ENCODE measurements at regions not wholly inside any gene's neighbourhood (a gene's known extent, or its start where the extent isn't known, plus 50 kb on each side); places are given as distances from the start of the nearest gene placed in this dataset.

GRCh38 chr2:22596306-22596705 is 788.7 kb upstream of the KLHL29 start:
- DNase-seq (ENCODE audit: low spot score) = no peak

GRCh38 chr2:22600156-22600555 is 784.8 kb upstream of the KLHL29 start:
- DNase-seq (ENCODE audit: low spot score) = no peak

GRCh38 chr2:22600999-22601398 is 784.0 kb upstream of the KLHL29 start:
- no peak for DNase-seq (ENCODE audit: low spot score)

- no peak for DNase-seq (ENCODE audit: low spot score)
These were observed 780.8 kb upstream of the KLHL29 start for GRCh38 chr2:22604136-22604535.

GRCh38 chr2:22616031-22616430 is 768.9 kb upstream of the KLHL29 start:
- DNase-seq (ENCODE audit: low spot score) = no peak

GRCh38 chr2:22623620-22624019 is 761.4 kb upstream of the KLHL29 start:
- DNase-seq (ENCODE audit: low spot score) = no peak

- DNase-seq (ENCODE audit: low spot score) = no peak
These were observed 758.4 kb upstream of the KLHL29 start for GRCh38 chr2:22626621-22627020.

- no peak for DNase-seq (ENCODE audit: low spot score)
These were observed 756.8 kb upstream of the KLHL29 start for GRCh38 chr2:22628221-22628620.

GRCh38 chr2:22628906-22629305 is 756.1 kb upstream of the KLHL29 start:
- DNase-seq (ENCODE audit: low spot score) = no peak

- DNase-seq (ENCODE audit: low spot score) = no peak
These were observed 750.8 kb upstream of the KLHL29 start for GRCh38 chr2:22634167-22634566.

- DNase-seq (ENCODE audit: low spot score) = no peak
These were observed 728.6 kb upstream of the KLHL29 start for GRCh38 chr2:22656426-22656825.

GRCh38 chr2:22673529-22673928 is 711.5 kb upstream of the KLHL29 start:
- no peak for DNase-seq (ENCODE audit: low spot score)

- no peak for DNase-seq (ENCODE audit: low spot score)
These were observed 701.1 kb upstream of the KLHL29 start for GRCh38 chr2:22683914-22684313.

GRCh38 chr2:22690096-22690495 is 694.9 kb upstream of the KLHL29 start:
- DNase-seq (ENCODE audit: low spot score) = no peak

- no peak for DNase-seq (ENCODE audit: low spot score)
These were observed 693.3 kb upstream of the KLHL29 start for GRCh38 chr2:22691666-22692065.

GRCh38 chr2:22692746-22693145 is 692.2 kb upstream of the KLHL29 start:
- DNase-seq (ENCODE audit: low spot score) = no peak

- DNase-seq (ENCODE audit: low spot score) = no peak
These were observed 690.7 kb upstream of the KLHL29 start for GRCh38 chr2:22694300-22694699.

GRCh38 chr2:22694856-22695255 is 690.1 kb upstream of the KLHL29 start:
- no peak for DNase-seq (ENCODE audit: low spot score)

GRCh38 chr2:22697054-22697788 is 687.8 kb upstream of the KLHL29 start:
- DNase-seq (ENCODE audit: low spot score) = no peak

- DNase-seq (ENCODE audit: low spot score) = no peak
These were observed 683.3 kb upstream of the KLHL29 start for GRCh38 chr2:22701561-22702160.

- DNase-seq (ENCODE audit: low spot score) = no peak
These were observed 681.6 kb upstream of the KLHL29 start for GRCh38 chr2:22703286-22703920.

GRCh38 chr2:22719396-22719795 is 665.6 kb upstream of the KLHL29 start:
- DNase-seq (ENCODE audit: low spot score) = no peak

GRCh38 chr2:22729466-22729865 is 655.5 kb upstream of the KLHL29 start:
- DNase-seq (ENCODE audit: low spot score) = no peak
